Esophagus muscularis mucosa (tissue), 4 donors: ENCODE measurements at regions not wholly inside any gene's neighbourhood (a gene's known extent, or its start where the extent isn't known, plus 50 kb on each side); places are given as distances from the start of the nearest gene placed in this dataset.

Experiments
- DNase-seq: peaks from one replicate; pipeline ENCODE4 v3.0.0-alpha.2; 2017; ENCODE audit errors: extremely low spot score
- H3K27ac ChIP-seq, 4 donors: fragments of 200-600 bp; sonication (generic); replicated peaks in 1 of 4; 1 replicate in 3 of 4; 2 replicates in 1 of 4; pipeline ENCODE4 v1.5.1; 2016 to 2019; ENCODE audit warnings: mild to moderate bottlenecking in 1 of 4
- H3K27me3 ChIP-seq, 4 donors: fragments of 200-600 bp; sonication (generic); one replicate each; pipeline versions ENCODE4 v1.5.1 to v1.6.0; 2016 to 2019
- H3K36me3 ChIP-seq, 4 donors: fragments of 200-600 bp; sonication (generic); one replicate each; pipeline ENCODE4 v1.5.1; 2016 to 2019
- H3K4me1 ChIP-seq, 4 donors: fragments of 200-600 bp; sonication (generic); one replicate each; pipeline ENCODE4 v1.5.1; 2016 to 2019
- H3K4me3 ChIP-seq, 4 donors: fragments of 200-600 bp; sonication (generic); 1 replicate in 2 of 4; 2 replicates in 2 of 4; pipeline ENCODE4 v1.5.1; 2016 to 2019; ENCODE audit warnings: mild to moderate bottlenecking in 4 of 4, moderate library complexity in 1 of 4
- H3K9me3 ChIP-seq, 4 donors: fragments of 200-600 bp; sonication (generic); 1 replicate in 3 of 4; 2 replicates in 1 of 4; pipeline ENCODE4 v1.5.1; 2016 to 2019
- CTCF ChIP-seq, 3 experiments: fragments of 200-600 bp in 2 of 3; fragments of 450-650 bp in 1 of 3; sonication (generic) in 2 of 3; IDR thresholded peaks; one replicate each; pipeline ENCODE4 v1.5.1; 2017 to 2019; ENCODE audit warnings: antibody characterized with exemption in 3 of 3, mild to moderate bottlenecking in 2 of 3, moderate library complexity in 1 of 3
- EP300 ChIP-seq: sonication (generic); formaldehyde crosslinking; IDR thresholded peaks from one replicate; pipeline ENCODE4 v1.6.1; 2017; ENCODE audit warnings: antibody characterized with exemption
- POLR2A ChIP-seq: fragments of 450-650 bp; IDR thresholded peaks from one replicate; pipeline ENCODE4 v1.6.1; 2017; ENCODE audit warnings: antibody characterized with exemption, moderate library complexity, mild to moderate bottlenecking, low read depth
- POLR2AphosphoS5 ChIP-seq, 2 donors: sonication (generic); formaldehyde crosslinking; IDR thresholded peaks; one replicate each; pipeline ENCODE4 v1.6.1; 2017; ENCODE audit warnings: antibody characterized with exemption in 2 of 2
- WGBS: methylation state at CpG from one replicate; pipeline ENCODE4 v1.1.5; 2018; 5-methylcytosine and 5-hydroxymethylcytosine counted together
- intact Hi-C: fragments of 100-400 bp; cut with DNase I; formaldehyde crosslinking; loops from one replicate; pipeline ENCODE4 v1.15.1; 2023

- Histone ChIP-seq H3K27me3 (no peaks in the 10 kb centered on the region), H3K9me3 (peaks cover 0 to 8% (median 6%) of the 10 kb centered on the region in 4 donors), H3K4me1 (no peaks in the 10 kb centered on the region), H3K36me3 (no peaks in the 10 kb centered on the region), H3K27ac (no peak overlapping the region), H3K4me3 (no peak overlapping the region)
- intact Hi-C loops, result no loop called here
- TF ChIP-seq POLR2AphosphoS5 (IDR thresholded peaks at IDR 0.05), result peak; percentile 58 to 61
- TF ChIP-seq EP300, result no peak
- DNase-seq, result no peak
- 74% methylated on average over 4 of the region's 4 CpGs for WGBS
Observed at GRCh38 chr5:116788851-116789403, 214.3 kb upstream of the SEMA6A start.

GRCh38 chr5:116787570-116787969 is 212.9 kb upstream of the SEMA6A start:
- Histone ChIP-seq H3K9me3 (peaks cover 0 to 8% (median 6%) of the 10 kb centered on the region in 4 donors), H3K27me3 (no peaks in the 10 kb centered on the region), H3K27ac (no peak overlapping the region), H3K36me3 (no peaks in the 10 kb centered on the region), H3K4me3 (no peak overlapping the region), H3K4me1 (no peaks in the 10 kb centered on the region)
- TF ChIP-seq EP300 (no peak), POLR2AphosphoS5 (IDR thresholded peaks at IDR 0.05) (no peak), CTCF (IDR thresholded peaks at IDR 0.05) (no peak), POLR2A (no peak)
- WGBS, result 83% methylated on average over 2 of the region's 2 CpGs
- no peak for DNase-seq
- intact Hi-C loops, result no loop called here

GRCh38 chr5:116785106-116785505 is 210.5 kb upstream of the SEMA6A start:
- no peak for TF ChIP-seq POLR2AphosphoS5 (IDR thresholded peaks at IDR 0.05)
- TF ChIP-seq CTCF (IDR thresholded peaks at IDR 0.05), result no peak
- 69% methylated on average over 4 of the region's 4 CpGs for WGBS
- no peaks in the 10 kb centered on the region for H3K27me3 ChIP-seq
- DNase-seq, result no peak
- no peak overlapping the region for H3K27ac ChIP-seq
- H3K9me3 ChIP-seq, result peaks cover 0 to 7% (median 5%) of the 10 kb centered on the region in 4 donors
- no peaks in the 10 kb centered on the region for H3K4me1 ChIP-seq
- H3K36me3 ChIP-seq, result no peaks in the 10 kb centered on the region
- H3K4me3 ChIP-seq, result no peak overlapping the region
- intact Hi-C loops, result no loop called here

- Histone ChIP-seq H3K4me1 (no peaks in the 10 kb centered on the region), H3K4me3 (no peak overlapping the region), H3K27ac (no peak overlapping the region), H3K36me3 (no peaks in the 10 kb centered on the region), H3K9me3 (no peaks in the 10 kb centered on the region), H3K27me3 (no peaks in the 10 kb centered on the region)
- TF ChIP-seq EP300 (no peak), POLR2A (no peak), CTCF (IDR thresholded peaks at IDR 0.05) (no peak), POLR2AphosphoS5 (IDR thresholded peaks at IDR 0.05) (no peak)
- intact Hi-C loops, result no loop called here
- 74% methylated on average over 6 of the region's 6 CpGs for WGBS
- DNase-seq, result no peak
Observed at GRCh38 chr5:116779846-116780245, 205.2 kb upstream of the SEMA6A start.

GRCh38 chr5:116778651-116779280 is 204.1 kb upstream of the SEMA6A start:
- Histone ChIP-seq H3K36me3 (no peaks in the 10 kb centered on the region), H3K4me3 (no peak overlapping the region), H3K27me3 (no peaks in the 10 kb centered on the region), H3K9me3 (no peaks in the 10 kb centered on the region), H3K4me1 (no peaks in the 10 kb centered on the region), H3K27ac (no peak overlapping the region)
- WGBS, result 98% methylated on average over 2 of the region's 2 CpGs
- intact Hi-C loops, result no loop called here
- no peak for TF ChIP-seq POLR2AphosphoS5 (IDR thresholded peaks at IDR 0.05)
- no peak for DNase-seq

- Histone ChIP-seq H3K4me3 (no peak overlapping the region), H3K36me3 (no peaks in the 10 kb centered on the region), H3K27ac (no peak overlapping the region), H3K4me1 (peaks cover 0 to 4% (median 0%) of the 10 kb centered on the region in 4 donors), H3K9me3 (no peaks in the 10 kb centered on the region), H3K27me3 (no peaks in the 10 kb centered on the region)
- intact Hi-C loops, result no loop called here
- WGBS, result 70% methylated on average over 9 of the region's 10 CpGs
- TF ChIP-seq POLR2A, result no peak
- no peak for TF ChIP-seq POLR2AphosphoS5 (IDR thresholded peaks at IDR 0.05)
- no peak for TF ChIP-seq EP300
- no peak for TF ChIP-seq CTCF (IDR thresholded peaks at IDR 0.05)
- no peak for DNase-seq
Observed at GRCh38 chr5:116778032-116778431, 203.4 kb upstream of the SEMA6A start.
